ENCODE measurements at regions not wholly inside any gene's neighbourhood (a gene's known extent, or its start where the extent isn't known, plus 50 kb on each side); places are given as distances from the start of the nearest gene placed in this dataset.

DNA sequence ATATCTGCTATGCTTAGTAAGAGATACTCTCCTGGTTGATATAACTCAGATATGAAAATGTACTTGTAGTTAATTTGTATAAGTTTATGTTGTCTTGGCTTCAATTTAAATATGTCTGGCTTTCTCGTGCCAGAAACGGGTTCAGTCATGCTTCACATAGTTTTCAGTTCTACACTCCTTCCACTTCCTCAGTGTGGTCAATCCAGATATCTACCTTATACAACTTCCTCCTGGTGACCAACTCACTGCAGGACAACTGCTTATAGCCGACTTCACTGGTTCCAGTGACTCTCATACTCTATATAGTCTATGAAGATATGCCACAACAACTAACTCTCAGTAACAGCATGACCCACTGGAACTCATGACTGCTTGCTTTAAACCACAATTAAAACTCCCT lies 690.4 kb downstream of the SLCO4C1 start:
- Histone ChIP-seq H3K9me3 (ENCODE audit: insufficient read depth, low read depth, low read length) (no peaks in the 10 kb centered on the region), H3K18ac (ENCODE audit: low read length) (no peak overlapping the region), H2AFZ (ENCODE audit: insufficient read depth, low read length, poor library complexity) (no peak overlapping the region), H3K4me1 (ENCODE audit: control insufficient read depth in 1 of 2, insufficient read depth in 2 of 2, low read length in 2 of 2) (no peaks in the 10 kb centered on the region), H3K14ac (ENCODE audit: low read length) (no peak overlapping the region), H3K4me2 (ENCODE audit: low read length) (no peak overlapping the region), H2BK120ac (ENCODE audit: insufficient read depth, low read length, poor library complexity) (no peak overlapping the region), H2BK12ac (ENCODE audit: low read length) (no peak overlapping the region), H3K79me2 (ENCODE audit: control insufficient read depth, insufficient read depth, low read length, poor library complexity) (no peaks in the 10 kb centered on the region), H2BK5ac (ENCODE audit: low read depth, low read length, poor library complexity) (no peak overlapping the region), H3K27me3 (ENCODE audit: insufficient read depth, low read length) (no peaks in the 10 kb centered on the region), H3K79me1 (ENCODE audit: low read length) (no peaks in the 10 kb centered on the region), H3K23ac (ENCODE audit: low read length) (no peak overlapping the region), H4K91ac (ENCODE audit: low read depth, low read length) (no peak overlapping the region), H3K4me3 (ENCODE audit: low read depth, low read length) (no peak overlapping the region), H4K8ac (ENCODE audit: low read depth, low read length) (no peak overlapping the region), H4K12ac (ENCODE audit: low read depth, low read length) (no peak overlapping the region), H2AK5ac (ENCODE audit: low read length) (no peak overlapping the region), H3K9ac (ENCODE audit: low read length) (no peak overlapping the region), H3K27ac (ENCODE audit: low read depth, low read length) (no peak overlapping the region), H3K4ac (ENCODE audit: low read depth, low read length) (no peak overlapping the region), H3K36me3 (ENCODE audit: control insufficient read depth in 1 of 2, insufficient read depth in 2 of 2, low read length in 2 of 2) (no peaks in the 10 kb centered on the region)
- whole genome bisulfite sequencing (ENCODE audit: extremely low coverage, insufficient coverage, insufficient read length), result no CpG with 5 or more reads among the region's 3 CpGs
- no peak for DNase-seq

DNA sequence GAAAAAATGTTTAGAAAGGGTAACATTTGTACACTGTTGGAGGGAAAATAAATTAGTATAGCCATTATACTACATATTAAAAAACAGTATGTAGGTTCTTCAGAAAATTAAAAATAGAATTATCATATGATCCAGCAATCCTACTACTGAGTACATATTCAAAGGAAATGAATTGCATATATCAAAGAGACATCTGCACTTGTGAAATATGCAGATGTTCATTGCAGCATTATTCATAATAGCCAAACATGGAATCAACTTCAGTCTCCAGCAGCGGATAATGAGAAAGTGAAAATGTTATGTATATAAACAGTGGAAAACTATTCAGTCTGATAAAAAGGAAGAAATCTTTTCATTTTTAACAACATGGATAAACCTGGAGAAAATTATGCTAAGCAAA lies 695.5 kb downstream of the SLCO4C1 start:
- no peak overlapping the region for H2AK5ac ChIP-seq (ENCODE audit: low read length)
- H3K4ac ChIP-seq (ENCODE audit: low read depth, low read length), result no peak overlapping the region
- no peak for DNase-seq
- H2BK5ac ChIP-seq (ENCODE audit: low read depth, low read length, poor library complexity), result no peak overlapping the region
- no peak overlapping the region for H4K12ac ChIP-seq (ENCODE audit: low read depth, low read length)
- no peaks in the 10 kb centered on the region for H3K79me2 ChIP-seq (ENCODE audit: control insufficient read depth, insufficient read depth, low read length, poor library complexity)
- no peak overlapping the region for H3K4me2 ChIP-seq (ENCODE audit: low read length)
- H3K36me3 ChIP-seq (ENCODE audit: control insufficient read depth in 1 of 2, insufficient read depth in 2 of 2, low read length in 2 of 2), result no peaks in the 10 kb centered on the region
- no peak overlapping the region for H3K18ac ChIP-seq (ENCODE audit: low read length)
- H3K27me3 ChIP-seq (ENCODE audit: insufficient read depth, low read length), result no peaks in the 10 kb centered on the region
- no peak overlapping the region for H3K9ac ChIP-seq (ENCODE audit: low read length)
- no peak overlapping the region for H3K27ac ChIP-seq (ENCODE audit: low read depth, low read length)
- no peak overlapping the region for H4K8ac ChIP-seq (ENCODE audit: low read depth, low read length)
- no peak overlapping the region for H4K91ac ChIP-seq (ENCODE audit: low read depth, low read length)
- H3K23ac ChIP-seq (ENCODE audit: low read length), result no peak overlapping the region
- no CpG with 5 or more reads among the region's 1 CpG for WGBS (ENCODE audit: extremely low coverage, insufficient coverage, insufficient read length)
- no peak overlapping the region for H2BK120ac ChIP-seq (ENCODE audit: insufficient read depth, low read length, poor library complexity)
- no peak overlapping the region for H2AFZ ChIP-seq (ENCODE audit: insufficient read depth, low read length, poor library complexity)
- H3K4me1 ChIP-seq (ENCODE audit: control insufficient read depth in 1 of 2, insufficient read depth in 2 of 2, low read length in 2 of 2), result no peaks in the 10 kb centered on the region
- no peaks in the 10 kb centered on the region for H3K9me3 ChIP-seq (ENCODE audit: insufficient read depth, low read depth, low read length)
- H3K14ac ChIP-seq (ENCODE audit: low read length), result no peak overlapping the region
- H3K4me3 ChIP-seq (ENCODE audit: low read depth, low read length), result no peak overlapping the region
- H2BK12ac ChIP-seq (ENCODE audit: low read length), result no peak overlapping the region
- no peaks in the 10 kb centered on the region for H3K79me1 ChIP-seq (ENCODE audit: low read length)

DNA sequence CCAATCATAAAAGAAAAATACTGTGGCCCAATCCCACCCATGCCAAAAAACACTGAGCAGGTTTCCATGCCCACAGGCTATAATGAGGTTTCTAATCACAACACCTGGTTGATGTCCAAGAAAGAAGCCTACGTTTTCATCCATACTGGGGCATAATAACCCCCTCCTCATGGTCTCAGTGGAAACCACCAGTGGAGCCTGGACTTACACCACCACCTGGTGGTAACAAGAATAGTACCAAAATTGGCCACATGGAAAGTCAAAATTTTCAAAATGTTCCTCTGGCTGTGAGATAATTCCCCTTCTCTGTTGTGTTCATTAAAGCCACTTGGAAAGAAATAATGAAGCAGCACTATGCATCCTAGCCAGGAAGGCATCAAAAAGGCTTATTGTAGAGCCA lies 687.3 kb upstream of the ST8SIA4 start:
- WGBS (ENCODE audit: extremely low coverage, insufficient coverage, insufficient read length), result no CpG with 5 or more reads among the region's 1 CpG
- H3K14ac ChIP-seq (ENCODE audit: low read length), result no peak overlapping the region

DNA sequence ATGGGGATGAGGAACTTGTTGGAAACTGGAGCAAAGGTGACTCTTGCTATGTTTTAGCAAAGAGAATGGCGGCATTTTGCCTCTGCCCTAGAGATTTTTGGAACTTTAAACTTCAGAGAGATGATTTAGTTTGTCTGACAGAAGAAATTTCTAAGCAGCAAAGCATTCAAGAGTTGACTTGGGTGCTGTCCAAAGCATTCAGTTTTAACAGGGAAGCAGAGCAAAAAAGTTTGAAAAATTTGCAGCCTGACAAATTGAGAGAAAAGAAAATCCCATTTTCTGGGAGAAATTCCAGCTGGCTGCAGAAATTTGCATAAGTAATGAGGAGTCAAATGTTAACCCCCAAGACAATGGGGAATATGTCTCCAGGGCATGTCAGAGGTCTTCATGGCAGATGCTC lies 682.3 kb upstream of the ST8SIA4 start:
- Histone ChIP-seq H3K36me3 (ENCODE audit: control insufficient read depth in 1 of 2, insufficient read depth in 2 of 2, low read length in 2 of 2) (no peaks in the 10 kb centered on the region), H3K9me3 (ENCODE audit: insufficient read depth, low read depth, low read length) (no peaks in the 10 kb centered on the region), H3K79me2 (ENCODE audit: control insufficient read depth, insufficient read depth, low read length, poor library complexity) (no peaks in the 10 kb centered on the region), H3K14ac (ENCODE audit: low read length) (no peak overlapping the region), H4K91ac (ENCODE audit: low read depth, low read length) (no peak overlapping the region), H2BK12ac (ENCODE audit: low read length) (no peak overlapping the region), H2BK120ac (ENCODE audit: insufficient read depth, low read length, poor library complexity) (no peak overlapping the region), H3K23ac (ENCODE audit: low read length) (no peak overlapping the region), H3K4me2 (ENCODE audit: low read length) (no peak overlapping the region), H3K9ac (ENCODE audit: low read length) (no peak overlapping the region), H4K8ac (ENCODE audit: low read depth, low read length) (no peak overlapping the region), H4K12ac (ENCODE audit: low read depth, low read length) (no peak overlapping the region), H3K4me3 (ENCODE audit: low read depth, low read length) (no peak overlapping the region), H3K4ac (ENCODE audit: low read depth, low read length) (no peak overlapping the region), H2BK5ac (ENCODE audit: low read depth, low read length, poor library complexity) (no peak overlapping the region), H2AFZ (ENCODE audit: insufficient read depth, low read length, poor library complexity) (no peak overlapping the region), H3K18ac (ENCODE audit: low read length) (no peak overlapping the region), H3K79me1 (ENCODE audit: low read length) (no peaks in the 10 kb centered on the region), H2AK5ac (ENCODE audit: low read length) (no peak overlapping the region), H3K27ac (ENCODE audit: low read depth, low read length) (no peak overlapping the region), H3K27me3 (ENCODE audit: insufficient read depth, low read length) (no peaks in the 10 kb centered on the region), H3K4me1 (ENCODE audit: control insufficient read depth in 1 of 2, insufficient read depth in 2 of 2, low read length in 2 of 2) (no peaks in the 10 kb centered on the region)
- DNase-seq, result no peak
- WGBS (ENCODE audit: extremely low coverage, insufficient coverage, insufficient read length), result no CpG with 5 or more reads among the region's 1 CpG

More for the DNA sequence above, 687.3 kb upstream of the ST8SIA4 start:
- no peak overlapping the region for H2AFZ ChIP-seq (ENCODE audit: insufficient read depth, low read length, poor library complexity)
- H3K4me3 ChIP-seq (ENCODE audit: low read depth, low read length), result no peak overlapping the region
- H4K91ac ChIP-seq (ENCODE audit: low read depth, low read length), result no peak overlapping the region
- H2BK12ac ChIP-seq (ENCODE audit: low read length), result no peak overlapping the region
- H3K27me3 ChIP-seq (ENCODE audit: insufficient read depth, low read length), result no peaks in the 10 kb centered on the region
- DNase-seq, result peak in 1 of 2 donors; percentile 2
- H2BK5ac ChIP-seq (ENCODE audit: low read depth, low read length, poor library complexity), result no peak overlapping the region
- H3K18ac ChIP-seq (ENCODE audit: low read length), result no peak overlapping the region
- H2BK120ac ChIP-seq (ENCODE audit: insufficient read depth, low read length, poor library complexity), result no peak overlapping the region
- no peaks in the 10 kb centered on the region for H3K36me3 ChIP-seq (ENCODE audit: control insufficient read depth in 1 of 2, insufficient read depth in 2 of 2, low read length in 2 of 2)
- H3K4me1 ChIP-seq (ENCODE audit: control insufficient read depth in 1 of 2, insufficient read depth in 2 of 2, low read length in 2 of 2), result no peaks in the 10 kb centered on the region
- H3K4me2 ChIP-seq (ENCODE audit: low read length), result no peak overlapping the region
- H3K79me2 ChIP-seq (ENCODE audit: control insufficient read depth, insufficient read depth, low read length, poor library complexity), result no peaks in the 10 kb centered on the region
- no peaks in the 10 kb centered on the region for H3K9me3 ChIP-seq (ENCODE audit: insufficient read depth, low read depth, low read length)
- H3K4ac ChIP-seq (ENCODE audit: low read depth, low read length), result no peak overlapping the region
- no peak overlapping the region for H4K8ac ChIP-seq (ENCODE audit: low read depth, low read length)
- no peak overlapping the region for H3K9ac ChIP-seq (ENCODE audit: low read length)
- no peak overlapping the region for H2AK5ac ChIP-seq (ENCODE audit: low read length)
- H3K23ac ChIP-seq (ENCODE audit: low read length), result no peak overlapping the region
- no peak overlapping the region for H3K27ac ChIP-seq (ENCODE audit: low read depth, low read length)
- no peak overlapping the region for H4K12ac ChIP-seq (ENCODE audit: low read depth, low read length)
- no peaks in the 10 kb centered on the region for H3K79me1 ChIP-seq (ENCODE audit: low read length)

Data from trophoblast cell (in vitro differentiated cells and primary cell).